GM12872 (cell line): ENCODE measurements at regions not wholly inside any gene's neighbourhood (a gene's known extent, or its start where the extent isn't known, plus 50 kb on each side); places are given as distances from the start of the nearest gene placed in this dataset.

Experiments
- CTCF ChIP-seq: IDR thresholded peaks from 3 replicates; pipeline ENCODE4 v1.5.1; 2011; ENCODE audit warnings: low read depth, mild to moderate bottlenecking, low read length, moderate library complexity; ENCODE audit not compliant: insufficient read depth

- no peak for TF ChIP-seq CTCF
Measured at GRCh38 chr4:149183638-149184037, 632.0 kb downstream of the IQCM start.

DNA sequence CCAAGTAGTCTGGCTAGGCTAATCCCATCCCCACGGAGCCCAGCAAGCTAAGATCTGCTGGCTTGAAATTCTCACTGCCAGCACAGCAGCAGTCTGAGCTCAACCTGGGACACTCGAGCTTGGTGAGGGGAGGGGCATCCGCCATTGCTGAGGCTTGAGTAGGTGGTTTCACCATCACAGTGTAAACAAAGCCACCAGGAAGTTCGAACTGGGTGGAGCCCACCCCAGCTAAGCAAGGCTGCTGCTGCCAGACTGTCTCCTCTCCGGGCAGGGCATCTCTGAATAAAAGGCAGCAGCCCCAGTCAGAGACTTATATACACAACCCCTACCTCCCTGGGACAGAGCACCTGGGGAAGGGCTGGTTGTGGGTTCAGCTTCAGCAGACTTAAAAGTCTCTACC, 639.6 kb downstream of the IQCM start:
- TF ChIP-seq CTCF: no peak

DNA sequence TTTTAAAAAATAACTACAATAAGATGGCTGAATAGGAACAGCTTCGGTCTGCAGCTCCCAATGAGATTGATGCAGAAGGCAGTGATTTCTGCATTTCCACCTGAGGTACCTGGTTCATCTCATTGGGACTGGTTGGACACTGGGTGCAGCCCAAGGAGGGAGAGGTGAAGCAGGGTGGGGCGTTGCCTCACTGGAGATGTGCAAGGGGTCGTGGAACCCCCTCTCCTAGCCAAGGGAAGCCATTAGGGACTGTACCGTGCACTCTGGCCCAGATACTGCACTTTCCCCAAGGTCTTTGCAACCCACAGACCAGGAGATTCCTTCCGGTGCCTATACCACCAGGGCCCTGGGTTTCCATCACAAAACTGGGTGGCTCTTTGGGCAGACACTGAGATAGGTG, 640.1 kb downstream of the IQCM start:
- TF ChIP-seq CTCF: no peak

DNA sequence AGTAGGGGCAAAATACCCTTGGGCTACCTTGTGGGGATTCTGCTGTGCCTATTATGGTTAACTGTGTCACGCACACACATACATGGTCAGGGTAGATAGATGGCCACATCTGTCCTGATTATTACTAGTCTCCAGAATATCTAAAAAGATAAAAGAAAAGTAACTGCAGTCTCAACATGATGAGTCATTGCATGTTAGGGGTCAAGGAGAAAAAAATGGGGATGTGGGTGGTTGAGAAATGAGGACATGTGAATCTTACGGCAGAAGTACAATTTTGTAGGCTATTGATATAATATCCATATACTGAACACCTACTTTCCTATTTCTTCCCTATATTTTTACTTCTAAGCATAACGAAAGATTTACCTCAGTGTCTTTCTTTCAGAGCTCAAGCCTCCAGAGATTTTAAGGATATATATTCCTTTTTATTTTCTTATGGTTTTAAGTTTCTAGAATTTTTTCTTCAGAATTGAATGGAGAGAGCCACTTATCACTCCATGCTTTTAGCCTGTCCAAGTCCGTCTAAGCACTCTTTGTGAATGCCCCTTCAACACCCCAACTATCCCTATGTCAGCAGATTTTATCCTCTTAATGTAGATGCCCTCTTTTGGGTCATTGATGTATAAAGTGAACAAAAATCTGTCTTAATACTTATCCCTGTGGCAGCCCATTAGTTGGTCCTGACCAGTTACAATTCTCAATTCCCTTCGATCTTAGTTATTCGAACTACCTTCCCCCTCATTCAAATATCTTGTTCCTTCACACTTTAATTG, 642.2 kb downstream of the IQCM start:
- TF ChIP-seq CTCF: no peak

GRCh38 chr4:149168645-149169044, 647.0 kb downstream of the IQCM start:
- TF ChIP-seq CTCF: no peak

GRCh38 chr4:149166876-149167275, 648.8 kb downstream of the IQCM start:
- no peak for TF ChIP-seq CTCF

GRCh38 chr4:149166365-149166764, 649.3 kb downstream of the IQCM start:
- TF ChIP-seq CTCF: no peak

- no peak for TF ChIP-seq CTCF
Measured at GRCh38 chr4:149164282-149164681, 651.4 kb downstream of the IQCM start.
